GM12864 (cell line): ENCODE measurements at regions not wholly inside any gene's neighbourhood (a gene's known extent, or its start where the extent isn't known, plus 50 kb on each side); places are given as distances from the start of the nearest gene placed in this dataset.

Experiments
- DNase-seq: peaks from one replicate; pipeline ENCODE4 v3.0.0-alpha.2; 2011; ENCODE audit warnings: low read depth
- H3K4me3 ChIP-seq: 2 replicates; pipeline ENCODE4 v1.5.1; 2011; ENCODE audit warnings: mild to moderate bottlenecking, low read depth, low read length, control low read depth
- TF ChIP-seq, protein P1 (sequence below): IDR thresholded peaks from 2 replicates; pipeline ENCODE4 v1.5.1; 2011; ENCODE audit warnings: low read depth, mild to moderate bottlenecking, moderate library complexity, low read length, control low read depth, inconsistent platforms; ENCODE audit errors: missing control alignments

DNA sequence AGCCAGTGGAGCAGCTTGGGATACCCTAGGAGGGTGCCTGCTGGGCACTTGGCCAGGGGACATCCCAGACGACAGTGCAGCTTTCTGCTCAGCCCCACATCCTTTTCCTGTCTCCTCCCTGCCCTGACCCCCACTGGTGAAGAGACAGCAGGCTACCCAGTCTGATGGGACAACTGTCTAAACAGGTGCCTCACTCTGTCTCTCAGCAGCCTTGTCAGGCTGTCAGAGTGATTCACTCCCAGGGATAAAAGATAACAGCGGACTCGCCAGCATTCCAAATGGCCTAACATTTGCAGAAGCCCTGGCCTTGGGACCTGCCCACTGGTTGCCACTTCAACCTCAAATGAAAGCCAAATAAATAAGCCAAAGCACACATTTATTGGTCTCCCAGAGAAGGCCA lies 318.6 kb upstream of the PLET1 start:
- TF ChIP-seq, protein P1, sequence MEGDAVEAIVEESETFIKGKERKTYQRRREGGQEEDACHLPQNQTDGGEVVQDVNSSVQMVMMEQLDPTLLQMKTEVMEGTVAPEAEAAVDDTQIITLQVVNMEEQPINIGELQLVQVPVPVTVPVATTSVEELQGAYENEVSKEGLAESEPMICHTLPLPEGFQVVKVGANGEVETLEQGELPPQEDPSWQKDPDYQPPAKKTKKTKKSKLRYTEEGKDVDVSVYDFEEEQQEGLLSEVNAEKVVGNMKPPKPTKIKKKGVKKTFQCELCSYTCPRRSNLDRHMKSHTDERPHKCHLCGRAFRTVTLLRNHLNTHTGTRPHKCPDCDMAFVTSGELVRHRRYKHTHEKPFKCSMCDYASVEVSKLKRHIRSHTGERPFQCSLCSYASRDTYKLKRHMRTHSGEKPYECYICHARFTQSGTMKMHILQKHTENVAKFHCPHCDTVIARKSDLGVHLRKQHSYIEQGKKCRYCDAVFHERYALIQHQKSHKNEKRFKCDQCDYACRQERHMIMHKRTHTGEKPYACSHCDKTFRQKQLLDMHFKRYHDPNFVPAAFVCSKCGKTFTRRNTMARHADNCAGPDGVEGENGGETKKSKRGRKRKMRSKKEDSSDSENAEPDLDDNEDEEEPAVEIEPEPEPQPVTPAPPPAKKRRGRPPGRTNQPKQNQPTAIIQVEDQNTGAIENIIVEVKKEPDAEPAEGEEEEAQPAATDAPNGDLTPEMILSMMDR = no peak
- H3K4me3 ChIP-seq = no peak overlapping the region
- DNase-seq = no peak

DNA sequence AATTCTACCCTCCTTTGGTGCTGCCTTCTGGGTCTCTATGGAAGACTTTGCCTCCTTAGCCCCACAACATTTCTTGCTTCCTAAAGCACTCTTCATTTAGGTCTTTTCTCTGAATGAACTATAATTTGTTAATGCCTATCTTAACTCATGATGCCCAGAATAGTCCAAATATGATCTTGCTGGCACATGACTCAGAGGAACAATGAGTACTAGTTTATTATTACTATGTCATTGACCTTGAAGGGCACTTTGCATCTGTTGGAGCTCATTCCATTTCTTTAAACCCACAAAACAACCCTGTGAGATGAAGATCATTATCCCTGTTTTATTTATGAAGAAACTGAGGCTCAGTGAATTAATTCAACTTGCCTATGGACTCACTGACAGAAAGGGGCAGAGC lies 320.2 kb upstream of the PLET1 start:
- no peak for DNase-seq
- H3K4me3 ChIP-seq = no peak overlapping the region
- TF ChIP-seq, protein P1 = no peak

DNA sequence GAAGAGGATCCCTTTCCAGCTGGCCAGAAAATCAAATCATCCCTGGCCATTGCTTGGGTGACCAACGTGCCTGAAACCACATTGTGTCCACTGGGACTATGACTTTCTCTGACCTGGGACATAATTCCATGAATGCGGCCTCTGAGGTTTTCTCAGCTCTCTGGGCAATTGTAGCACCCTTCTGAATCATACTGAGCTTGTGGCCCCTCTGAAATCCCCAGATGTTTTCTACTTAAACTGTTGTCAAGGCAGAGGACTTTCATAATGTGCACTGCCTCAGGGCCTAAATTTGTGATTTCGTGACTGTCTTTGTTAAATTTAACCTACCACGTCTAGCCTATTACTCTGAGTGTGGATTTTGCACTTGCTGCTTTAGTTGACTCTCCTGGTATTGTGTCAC lies 321.1 kb upstream of the PLET1 start:
- DNase-seq = no peak
- TF ChIP-seq, protein P1 = no peak
- no peak overlapping the region for H3K4me3 ChIP-seq

DNA sequence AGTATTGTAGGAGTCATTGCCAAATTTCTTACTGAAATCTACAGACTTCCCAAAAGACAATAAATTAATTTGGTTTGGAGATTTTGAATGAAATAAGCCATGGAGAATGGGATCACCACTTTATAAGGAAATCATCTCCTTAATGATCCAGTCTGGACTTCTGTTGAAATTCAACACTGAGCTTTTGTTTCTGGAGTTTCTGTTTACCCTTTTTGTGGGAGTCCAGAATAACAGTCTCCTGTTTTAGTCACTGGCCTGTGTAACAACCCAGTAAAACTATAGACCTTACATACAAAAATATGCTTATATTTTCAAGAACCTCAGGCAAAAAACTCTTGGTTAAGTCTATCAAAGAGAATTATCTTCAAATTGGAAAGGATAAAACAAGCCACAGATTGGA lies 321.7 kb upstream of the PLET1 start:
- TF ChIP-seq, protein P1 = no peak
- no peak for DNase-seq
- H3K4me3 ChIP-seq = no peak overlapping the region

DNA sequence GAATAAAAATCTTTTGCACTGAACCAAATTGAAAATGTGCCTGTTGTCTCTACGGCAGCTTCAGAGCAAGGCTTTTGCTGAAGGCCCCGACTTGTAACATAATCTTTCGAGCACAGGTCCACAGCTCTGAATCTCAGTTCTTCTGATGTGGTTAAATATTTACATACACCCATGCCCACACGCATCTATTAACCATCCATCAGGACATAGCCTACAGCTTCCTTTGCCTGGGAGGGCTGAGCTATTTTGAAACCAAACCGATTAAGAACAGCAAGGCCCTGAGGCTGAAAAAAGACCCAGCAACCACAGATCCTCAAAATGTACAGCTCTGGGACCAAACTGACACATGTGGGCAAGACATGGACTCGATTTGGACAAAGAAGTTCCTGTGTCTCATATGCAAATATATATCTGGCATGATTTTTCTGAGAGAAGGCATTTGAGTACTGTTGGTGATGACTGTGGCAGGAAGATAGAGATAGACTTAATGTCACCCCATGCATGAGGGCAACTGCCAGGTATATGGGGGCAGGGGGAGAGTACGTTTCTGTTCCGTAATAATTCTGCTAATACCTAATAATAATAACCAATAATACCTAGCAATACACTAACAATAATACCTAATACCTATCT lies 322.7 kb upstream of the PLET1 start:
- TF ChIP-seq, protein P1 = no peak
- peak; percentile 73 for DNase-seq
- no peak overlapping the region for H3K4me3 ChIP-seq

DNA sequence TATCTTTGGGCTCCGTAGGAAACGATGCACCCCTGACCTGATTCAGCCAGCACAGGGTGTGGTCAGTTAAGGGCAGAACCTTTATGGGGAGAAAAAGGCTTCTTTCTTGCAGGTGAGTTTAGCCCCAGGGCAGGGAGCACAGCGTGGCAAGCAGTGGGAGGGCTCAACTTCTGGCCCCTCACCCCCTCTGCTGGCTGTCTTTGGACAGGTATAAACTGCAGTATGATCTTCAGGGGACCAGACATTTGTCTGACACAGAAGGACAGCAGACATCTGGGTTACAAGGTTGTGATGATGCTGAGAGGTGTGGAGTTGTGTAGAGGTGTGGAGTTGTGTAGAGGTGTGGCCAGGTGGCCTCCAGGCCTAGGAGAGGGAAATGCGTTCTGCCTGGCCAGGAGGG lies 324.0 kb upstream of the PLET1 start:
- H3K4me3 ChIP-seq = no peak overlapping the region
- no peak for DNase-seq
- TF ChIP-seq, protein P1 = peak; percentile 29

DNA sequence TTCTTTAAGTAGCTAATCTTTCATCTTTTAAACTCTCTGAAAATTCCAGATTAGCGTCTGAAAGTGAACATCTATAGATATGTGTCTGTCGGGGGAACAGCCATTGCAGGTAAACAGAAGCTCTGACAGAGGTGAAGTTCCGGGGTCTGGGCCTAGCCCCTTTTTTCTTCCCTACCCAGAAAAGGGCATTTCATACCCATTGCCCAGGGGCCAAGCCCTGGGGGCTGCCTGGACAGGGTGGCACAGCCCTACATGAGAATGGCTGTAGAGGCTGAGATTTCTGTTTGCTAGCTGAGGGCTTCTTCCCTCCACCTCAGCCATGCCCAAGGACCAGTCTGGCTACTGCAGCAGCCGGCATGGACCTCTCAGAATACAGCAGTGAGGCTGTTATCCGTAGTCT lies 327.0 kb upstream of the PLET1 start:
- TF ChIP-seq, protein P1 = no peak
- H3K4me3 ChIP-seq = no peak overlapping the region
- no peak for DNase-seq
